Renal pelvis (tissue), 1 donor: ENCODE measurements at regions not wholly inside any gene's neighbourhood (a gene's known extent, or its start where the extent isn't known, plus 50 kb on each side); places are given as distances from the start of the nearest gene placed in this dataset.

Source experiments
- DNase-seq: peaks from one replicate; pipeline ENCODE4 v3.0.0-alpha.2; 2013

DNA sequence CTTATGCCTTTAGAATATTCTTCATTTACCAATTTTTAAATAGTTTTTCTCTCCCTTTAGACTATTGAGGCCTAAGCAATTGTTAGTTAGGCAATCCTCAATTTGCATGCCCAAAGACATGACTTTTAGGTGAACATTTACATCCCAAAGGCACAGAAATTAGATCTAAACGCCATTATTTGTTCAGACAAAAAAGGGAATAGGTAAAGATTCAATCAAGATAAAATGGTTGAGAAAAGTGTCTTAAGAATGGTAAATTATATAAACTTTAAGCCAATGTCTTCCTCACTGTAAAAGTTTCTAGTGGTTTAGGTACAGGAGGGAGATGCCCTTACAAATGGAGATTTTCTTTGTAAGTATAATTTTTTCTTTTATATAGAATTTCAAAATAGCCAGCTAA, 50.2 kb upstream of the MME start:
- DNase-seq, result no peak

GRCh38 chr3:155026999-155027591, 53.0 kb upstream of the MME start:
- DNase-seq, result no peak

GRCh38 chr3:155024006-155024638, 56.0 kb upstream of the MME start:
- peak; percentile 11 for DNase-seq

DNA sequence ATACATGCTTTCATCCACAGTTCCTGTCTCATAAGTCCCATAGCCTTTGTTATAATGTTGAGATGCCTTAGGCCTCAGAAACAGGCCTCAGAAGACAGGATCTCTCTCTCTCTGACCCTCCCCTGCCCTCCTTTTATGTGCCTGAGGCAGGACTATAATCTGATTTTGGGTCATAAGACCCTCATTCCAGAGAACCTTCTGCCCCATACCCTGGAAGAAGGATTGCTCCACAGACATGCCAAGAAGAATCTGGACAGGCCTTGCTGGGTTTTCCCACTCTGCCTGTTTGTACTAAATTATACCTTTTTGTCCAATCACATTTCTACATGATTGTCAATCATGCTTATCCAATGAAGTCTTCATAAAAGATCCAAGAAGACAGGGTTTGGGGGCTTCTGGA, 57.2 kb upstream of the MME start:
- no peak for DNase-seq

GRCh38 chr3:155019575-155019974, 60.5 kb upstream of the MME start:
- DNase-seq, result no peak

DNA sequence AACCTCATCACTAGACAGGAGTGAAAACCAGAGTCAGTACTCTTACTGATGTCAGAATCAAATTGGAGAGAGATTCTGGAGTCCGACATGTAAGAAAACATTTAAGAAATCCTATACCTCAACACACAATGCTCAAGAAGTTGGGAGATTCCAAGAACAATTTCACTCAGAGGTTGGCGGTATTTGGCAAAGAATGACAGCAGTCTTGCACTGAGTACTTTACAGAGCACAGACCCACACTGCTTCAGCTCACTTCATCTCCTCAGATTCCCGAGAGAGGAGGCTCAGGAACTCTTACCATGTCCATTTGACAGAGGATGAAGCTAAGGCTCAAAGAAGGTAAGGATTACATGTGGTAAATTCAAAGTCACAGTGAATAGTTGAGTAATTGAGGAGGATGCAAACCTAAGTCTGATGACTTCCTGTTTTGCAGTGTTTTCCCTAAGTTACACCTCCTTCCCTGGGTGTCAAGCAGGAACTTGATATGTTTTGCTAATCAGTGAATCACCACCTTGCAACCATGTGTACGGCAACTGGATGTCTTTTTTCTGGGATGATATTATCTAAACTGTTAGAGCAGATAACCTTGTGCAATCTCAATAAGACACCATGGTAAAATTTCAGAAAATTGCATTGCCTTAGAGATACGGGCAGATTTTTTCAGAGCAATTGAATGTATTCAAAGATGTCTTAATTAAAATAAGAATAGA, 61.3 kb upstream of the MME start:
- no peak for DNase-seq

- no peak for DNase-seq
Observed at GRCh38 chr3:155015776-155016436, 64.2 kb upstream of the MME start.

GRCh38 chr3:155014953-155015352, 65.2 kb upstream of the MME start:
- DNase-seq, result no peak

- DNase-seq, result no peak
Observed at GRCh38 chr3:155013427-155013826, 66.7 kb upstream of the MME start.

DNA sequence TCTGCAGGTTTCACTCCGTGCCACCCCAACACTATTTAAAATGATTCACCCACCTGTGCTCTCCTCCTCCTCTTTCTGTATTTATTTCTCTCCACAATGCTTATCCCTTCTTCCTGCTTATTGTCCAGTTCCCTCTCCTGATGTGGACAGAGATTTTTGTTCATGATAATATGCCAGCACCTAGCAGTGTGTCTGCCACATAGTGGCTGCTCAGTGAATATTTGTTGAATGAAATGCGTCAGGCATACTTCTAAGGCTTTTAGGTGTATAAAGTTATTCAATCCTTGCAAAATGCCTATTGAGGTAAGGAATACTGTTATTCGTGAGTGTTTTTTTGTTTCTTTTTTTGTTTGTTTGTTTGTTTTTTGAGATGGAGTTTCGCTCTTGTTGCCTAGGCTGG, 67.5 kb upstream of the MME start:
- DNase-seq, result no peak

- no peak for DNase-seq
Observed at GRCh38 chr3:155010416-155010815, 69.7 kb upstream of the MME start.

- no peak for DNase-seq
Observed at GRCh38 chr3:155009217-155009616, 70.9 kb upstream of the MME start.

GRCh38 chr3:155007729-155008128, 72.4 kb upstream of the MME start:
- DNase-seq, result peak; percentile 14

GRCh38 chr3:155001289-155002010, 78.7 kb upstream of the MME start:
- DNase-seq, result no peak

GRCh38 chr3:154992655-154993054, 87.5 kb upstream of the MME start:
- DNase-seq, result no peak

DNA sequence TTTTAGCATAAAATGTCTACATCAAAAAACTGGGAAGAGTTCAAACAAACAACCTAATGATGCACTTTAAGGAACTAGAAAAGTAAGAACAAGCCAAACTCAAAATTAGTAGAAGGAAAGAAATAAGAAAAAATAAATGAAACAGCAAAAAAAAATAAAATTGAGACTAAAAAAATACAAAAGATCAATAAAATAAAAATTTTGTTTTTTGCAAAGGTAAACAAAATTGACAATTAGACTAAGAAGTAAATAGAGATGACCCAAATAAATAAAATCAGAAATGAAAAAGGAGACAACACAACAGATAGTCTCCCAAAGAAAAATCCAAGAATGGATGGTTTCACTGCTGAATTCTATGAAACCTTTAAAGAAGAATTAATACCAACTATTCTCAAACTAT, 89.6 kb upstream of the MME start:
- DNase-seq, result no peak

DNA sequence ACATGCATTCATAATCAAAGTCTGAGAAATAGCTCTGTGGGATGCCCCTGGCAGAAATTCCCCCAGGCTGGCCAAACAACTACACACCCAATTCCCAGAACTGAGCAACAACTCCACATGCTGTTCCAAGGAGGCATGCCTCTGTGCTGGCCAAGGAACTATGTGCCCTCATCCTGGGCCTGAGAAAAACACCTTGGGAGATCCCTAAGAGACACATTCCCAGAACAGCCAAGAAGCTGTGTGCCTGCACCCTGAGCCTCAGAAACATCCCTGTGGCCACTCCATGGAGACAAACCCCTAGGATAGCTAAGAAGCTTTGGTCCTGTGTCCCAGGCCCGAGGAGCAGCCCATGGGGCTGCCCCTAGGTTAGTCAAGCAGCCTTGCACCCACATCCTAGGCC, 92.3 kb upstream of the MME start:
- DNase-seq, result no peak

- DNase-seq, result no peak
Observed at GRCh38 chr3:154981664-154982063, 98.5 kb upstream of the MME start.

DNA sequence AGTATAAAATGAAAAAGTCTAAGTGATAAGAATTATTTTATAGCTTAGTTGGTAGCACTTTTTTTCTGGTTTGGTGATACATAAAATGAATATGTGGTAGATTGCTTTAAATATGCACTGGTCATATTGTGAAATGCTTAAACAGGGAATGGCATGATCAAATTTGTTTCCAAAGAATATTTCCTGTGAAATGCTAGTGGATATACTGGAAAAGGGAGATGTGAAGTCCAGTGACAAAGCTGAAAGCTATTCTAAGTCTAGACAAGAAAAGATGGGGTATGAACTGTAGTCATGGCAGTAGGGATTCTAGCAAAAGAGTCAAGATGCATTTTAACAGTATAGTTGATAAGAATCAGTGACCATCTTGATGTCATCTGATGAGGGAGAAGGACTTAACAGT, 98.9 kb upstream of the MME start:
- no peak for DNase-seq

- DNase-seq, result no peak
Observed at GRCh38 chr3:154979331-154979730, 100.8 kb upstream of the MME start.

DNA sequence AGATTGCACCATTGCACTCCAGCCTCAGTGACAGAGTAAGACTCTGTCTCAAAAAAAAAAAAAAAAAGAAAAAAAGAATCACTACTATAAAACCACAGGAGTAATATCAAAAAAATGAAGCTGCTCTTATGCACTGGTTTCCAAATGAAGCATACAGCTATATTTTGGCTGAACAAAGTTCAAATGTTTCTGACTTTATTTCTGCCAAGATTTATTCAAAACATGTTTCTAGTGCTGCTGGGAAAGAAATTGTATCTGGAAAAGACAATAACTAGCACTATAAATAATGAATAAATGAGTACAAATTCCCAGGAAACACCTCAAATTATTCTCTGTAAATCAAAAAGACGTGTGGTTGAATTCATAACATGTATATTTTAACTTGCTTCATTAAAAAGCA, 102.5 kb upstream of the MME start:
- no peak for DNase-seq
